HEK293 (cell line): ENCODE measurements at regions not wholly inside any gene's neighbourhood (a gene's known extent, or its start where the extent isn't known, plus 50 kb on each side); places are given as distances from the start of the nearest gene placed in this dataset.

ENCODE experiments used
- CTCF ChIA-PET: fragments of 350-600 bp; formaldehyde crosslinking; extraction: SDS; loops from one replicate; lab custom pipeline; 2021; ENCODE audit warnings: antibody characterized with exemption; lab: Yijun Ruan, JAX
- POLR2A ChIA-PET: fragments of 300-600 bp; formaldehyde crosslinking; extraction: SDS; loops from one replicate; lab custom pipeline; 2020; ENCODE audit warnings: antibody characterized with exemption, inconsistent platforms; lab: Yijun Ruan, JAX
- H3K27ac ChIP-seq: fragments of 200-500 bp; sonication (Bioruptor generic); 2 replicates; pipeline ENCODE4 v1.5.1; 2014; ENCODE audit warnings: low read depth, low read length, control low read depth, inconsistent platforms; ENCODE audit errors: extremely low read depth
- H3K36me3 ChIP-seq, 2 experiments: fragments of 200-500 bp in 1 of 2; sonication (Bioruptor generic) in 1 of 2; 1 replicate in 1 of 2; 2 replicates in 1 of 2; pipeline ENCODE4 v1.5.1; 2014 to 2017; ENCODE audit warnings: inconsistent platforms in 2 of 2, low read length in 2 of 2; ENCODE audit not compliant: control insufficient read depth in 2 of 2, insufficient read depth in 1 of 2
- H3K4me1 ChIP-seq: fragments of 200-500 bp; sonication (Bioruptor generic); 2 replicates; pipeline ENCODE4 v1.5.1; 2014; ENCODE audit warnings: mild to moderate bottlenecking, low read length, inconsistent platforms; ENCODE audit not compliant: control insufficient read depth, insufficient read depth
- H3K4me3 ChIP-seq: 2 replicates; pipeline ENCODE4 v1.5.1; 2011; ENCODE audit warnings: low read depth, mild to moderate bottlenecking, control low read depth, low read length, moderate library complexity
- H3K9me3 ChIP-seq: fragments of 200-500 bp; sonication (Bioruptor generic); 2 replicates; pipeline ENCODE4 v1.5.1; 2014; ENCODE audit warnings: low read depth, low read length, inconsistent platforms; ENCODE audit not compliant: control insufficient read depth, insufficient read depth
- GLI4 ChIP-seq: fragments of 450-650 bp; formaldehyde crosslinking; IDR thresholded peaks from 2 replicates; pipeline ENCODE4 v1.5.1; 2016; ENCODE audit warnings: missing biosample characterization, missing genetic modification characterization
- GLIS2 ChIP-seq: fragments of 450-650 bp; formaldehyde crosslinking; IDR thresholded peaks from 2 replicates; pipeline ENCODE4 v1.5.1; 2016; ENCODE audit warnings: missing biosample characterization, missing genetic modification characterization
- KLF7 ChIP-seq: fragments of 450-650 bp; formaldehyde crosslinking; IDR thresholded peaks from 2 replicates; pipeline ENCODE4 v1.5.1; 2016; ENCODE audit warnings: missing biosample characterization, missing genetic modification characterization, borderline replicate concordance
- TRIM28 ChIP-seq: IDR thresholded peaks from 2 replicates; pipeline ENCODE4 v1.6.1; 2011; ENCODE audit warnings: low read length, control low read depth, borderline replicate concordance
- ZBTB7A ChIP-seq: fragments of 450-650 bp; formaldehyde crosslinking; IDR thresholded peaks from 2 replicates; pipeline ENCODE4 v1.5.1; 2016; ENCODE audit warnings: low read depth, missing biosample characterization, missing genetic modification characterization
- ZFP37 ChIP-seq: fragments of 450-650 bp; formaldehyde crosslinking; IDR thresholded peaks from 2 replicates; pipeline ENCODE4 v1.5.1; 2016; ENCODE audit warnings: missing biosample characterization, missing genetic modification characterization
- ZNF112 ChIP-seq: fragments of 450-650 bp; formaldehyde crosslinking; IDR thresholded peaks from 2 replicates; pipeline ENCODE4 v1.5.0; 2017; ENCODE audit warnings: missing biosample characterization, missing genetic modification characterization
- ZNF140 ChIP-seq: fragments of 450-650 bp; formaldehyde crosslinking; IDR thresholded peaks from 2 replicates; pipeline ENCODE4 v1.5.1; 2016; ENCODE audit warnings: missing biosample characterization, missing genetic modification characterization
- ZNF174 ChIP-seq: fragments of 450-650 bp; formaldehyde crosslinking; IDR thresholded peaks from 2 replicates; pipeline ENCODE4 v1.5.0; 2017; ENCODE audit warnings: missing biosample characterization, mild to moderate bottlenecking, missing genetic modification characterization
- ZNF248 ChIP-seq: fragments of 450-650 bp; formaldehyde crosslinking; IDR thresholded peaks from 2 replicates; pipeline ENCODE4 v1.5.1; 2017; ENCODE audit warnings: missing biosample characterization, missing genetic modification characterization
- ZNF266 ChIP-seq: fragments of 450-650 bp; formaldehyde crosslinking; IDR thresholded peaks from 2 replicates; pipeline ENCODE4 v1.5.1; 2016; ENCODE audit warnings: missing biosample characterization, missing genetic modification characterization, low read depth
- ZNF335 ChIP-seq: fragments of 450-650 bp; formaldehyde crosslinking; conservative IDR thresholded peaks from 2 replicates; pipeline ENCODE4 v1.5.1; 2016; ENCODE audit warnings: missing biosample characterization, missing genetic modification characterization
- ZNF37A ChIP-seq: fragments of 450-650 bp; IDR thresholded peaks from 2 replicates; pipeline ENCODE4 v1.5.1; 2018; ENCODE audit warnings: missing biosample characterization, missing genetic modification characterization
- ZNF426 ChIP-seq: fragments of 450-650 bp; formaldehyde crosslinking; IDR thresholded peaks from 2 replicates; pipeline ENCODE4 v1.5.1; 2017; ENCODE audit warnings: missing biosample characterization, missing genetic modification characterization, mild to moderate bottlenecking, inconsistent platforms, moderate library complexity
- ZNF514 ChIP-seq: fragments of 450-650 bp; formaldehyde crosslinking; IDR thresholded peaks from 2 replicates; pipeline ENCODE4 v1.5.1; 2016; ENCODE audit warnings: missing biosample characterization, missing genetic modification characterization
- ZNF530 ChIP-seq: fragments of 450-650 bp; formaldehyde crosslinking; IDR thresholded peaks from 2 replicates; pipeline ENCODE4 v1.5.1; 2016; ENCODE audit warnings: low read depth, missing biosample characterization, missing genetic modification characterization
- ZNF561 ChIP-seq: fragments of 450-650 bp; IDR thresholded peaks from 2 replicates; pipeline ENCODE4 v1.5.1; 2018; ENCODE audit warnings: missing biosample characterization, missing genetic modification characterization, borderline replicate concordance
- ZNF658 ChIP-seq: fragments of 450-650 bp; formaldehyde crosslinking; IDR thresholded peaks from 2 replicates; pipeline ENCODE4; 2016; ENCODE audit warnings: missing biosample characterization, missing genetic modification characterization
- ZNF664 ChIP-seq: fragments of 450-650 bp; formaldehyde crosslinking; IDR thresholded peaks from 2 replicates; pipeline ENCODE4 v1.5.1; 2016; ENCODE audit warnings: missing biosample characterization, missing genetic modification characterization
- ZNF701 ChIP-seq: fragments of 450-650 bp; formaldehyde crosslinking; IDR thresholded peaks from 2 replicates; pipeline ENCODE4 v1.5.1; 2016; ENCODE audit warnings: missing biosample characterization, missing genetic modification characterization
- TF ChIP-seq, protein P1 (sequence below): fragments of 450-650 bp; formaldehyde crosslinking; IDR thresholded peaks from 2 replicates; pipeline ENCODE4 v1.5.1; 2016; ENCODE audit warnings: missing biosample characterization, missing genetic modification characterization, low read depth
- TF ChIP-seq, protein P2 (sequence below): fragments of 450-650 bp; formaldehyde crosslinking; IDR thresholded peaks from 2 replicates; pipeline ENCODE4 v1.5.1; 2016; ENCODE audit warnings: missing biosample characterization, missing genetic modification characterization
- TF ChIP-seq, protein P3 (sequence below): fragments of 450-650 bp; formaldehyde crosslinking; IDR thresholded peaks from 2 replicates; pipeline ENCODE4 v1.5.1; 2016; ENCODE audit warnings: missing biosample characterization, missing genetic modification characterization

DNA sequence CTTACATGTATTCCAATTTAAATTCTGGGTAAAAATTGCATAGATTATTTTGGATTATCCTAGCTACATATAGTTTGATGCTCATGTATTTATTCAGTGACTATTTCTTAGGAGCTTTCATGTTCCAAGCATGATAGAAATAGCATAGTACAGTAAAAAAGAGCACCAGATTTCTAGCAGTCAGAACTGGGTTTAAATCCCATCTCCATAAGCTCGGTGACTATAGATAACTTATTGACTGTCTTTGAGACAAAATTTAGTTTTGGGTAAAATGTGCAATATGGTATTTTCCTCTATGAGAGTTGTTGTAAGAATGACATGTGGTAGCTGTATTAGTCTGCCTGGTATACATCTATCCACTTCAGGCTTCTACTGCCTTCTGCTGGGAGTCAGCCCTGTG lies 889.6 kb downstream of the DTWD2 start:
- TF ChIP-seq ZFP37 (tag by site-specific recombination): no peak
- no peak overlapping the region for H3K27ac ChIP-seq
- H3K36me3 ChIP-seq: no peaks in the 10 kb centered on the region
- H3K4me1 ChIP-seq: no peaks in the 10 kb centered on the region
- no peak overlapping the region for H3K4me3 ChIP-seq
- ChIA-PET POLR2A (no interaction called here), CTCF (no interaction called here)
- no peaks in the 10 kb centered on the region for H3K9me3 ChIP-seq

DNA sequence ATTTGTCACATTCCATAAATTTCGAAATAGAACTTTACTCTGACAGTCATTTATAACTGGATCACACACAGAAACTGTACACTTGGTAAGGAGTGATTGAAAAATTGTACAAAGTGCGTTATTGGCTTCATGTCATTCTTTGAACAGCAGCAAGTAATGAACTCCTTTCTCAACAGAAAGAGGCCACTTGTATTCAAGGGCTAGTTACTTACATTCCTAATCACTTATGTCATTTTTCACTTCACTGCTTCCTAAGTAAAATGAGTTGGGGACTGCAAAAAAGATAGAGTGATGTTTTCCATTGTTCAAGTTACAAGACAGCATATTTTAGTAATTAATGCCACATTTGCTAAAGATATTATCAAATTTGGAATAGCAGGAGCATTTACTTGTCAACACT lies 893.2 kb downstream of the DTWD2 start:
- Histone ChIP-seq H3K27ac (no peak overlapping the region), H3K36me3 (no peaks in the 10 kb centered on the region), H3K9me3 (no peaks in the 10 kb centered on the region), H3K4me3 (no peak overlapping the region), H3K4me1 (no peaks in the 10 kb centered on the region)
- CTCF ChIA-PET: no interaction called here
- no peak for TF ChIP-seq ZNF664 (tag by site-specific recombination)
- TF ChIP-seq ZNF561 (tag by site-specific recombination): no peak
- no peak for TF ChIP-seq ZNF701 (tag by site-specific recombination)
- TF ChIP-seq, protein P1, sequence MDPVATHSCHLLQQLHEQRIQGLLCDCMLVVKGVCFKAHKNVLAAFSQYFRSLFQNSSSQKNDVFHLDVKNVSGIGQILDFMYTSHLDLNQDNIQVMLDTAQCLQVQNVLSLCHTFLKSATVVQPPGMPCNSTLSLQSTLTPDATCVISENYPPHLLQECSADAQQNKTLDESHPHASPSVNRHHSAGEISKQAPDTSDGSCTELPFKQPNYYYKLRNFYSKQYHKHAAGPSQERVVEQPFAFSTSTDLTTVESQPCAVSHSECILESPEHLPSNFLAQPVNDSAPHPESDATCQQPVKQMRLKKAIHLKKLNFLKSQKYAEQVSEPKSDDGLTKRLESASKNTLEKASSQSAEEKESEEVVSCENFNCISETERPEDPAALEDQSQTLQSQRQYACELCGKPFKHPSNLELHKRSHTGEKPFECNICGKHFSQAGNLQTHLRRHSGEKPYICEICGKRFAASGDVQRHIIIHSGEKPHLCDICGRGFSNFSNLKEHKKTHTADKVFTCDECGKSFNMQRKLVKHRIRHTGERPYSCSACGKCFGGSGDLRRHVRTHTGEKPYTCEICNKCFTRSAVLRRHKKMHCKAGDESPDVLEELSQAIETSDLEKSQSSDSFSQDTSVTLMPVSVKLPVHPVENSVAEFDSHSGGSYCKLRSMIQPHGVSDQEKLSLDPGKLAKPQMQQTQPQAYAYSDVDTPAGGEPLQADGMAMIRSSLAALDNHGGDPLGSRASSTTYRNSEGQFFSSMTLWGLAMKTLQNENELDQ: no peak
- TF ChIP-seq ZNF514 (tag by site-specific recombination): no peak
- TF ChIP-seq ZNF140 (tag by site-specific recombination): no peak
- no peak for TF ChIP-seq KLF7
- TF ChIP-seq ZNF37A (tag by site-specific recombination): no peak
- no peak for TF ChIP-seq ZNF426 (tag by site-specific recombination)
- POLR2A ChIA-PET: no interaction called here

DNA sequence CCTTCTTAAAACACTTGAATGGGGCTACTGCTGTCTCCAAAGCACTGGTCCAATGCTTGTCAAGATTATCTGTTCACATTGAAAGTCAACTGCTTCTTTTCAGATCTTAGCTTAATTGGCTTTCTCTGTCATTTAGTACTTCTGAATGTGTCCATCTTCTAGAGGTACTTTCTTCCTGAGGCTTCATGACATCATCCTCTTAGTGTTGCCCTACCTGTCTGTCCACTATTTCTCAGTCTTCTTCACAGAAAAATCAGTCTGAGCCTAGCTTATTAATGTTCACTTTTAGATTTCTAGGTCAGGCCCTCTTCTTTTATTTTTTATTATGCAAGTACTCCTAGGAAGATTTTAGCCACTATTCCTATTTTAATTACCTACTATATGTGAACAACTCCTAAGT lies 899.9 kb downstream of the DTWD2 start:
- no peak overlapping the region for H3K27ac ChIP-seq
- H3K4me3 ChIP-seq: no peak overlapping the region
- POLR2A ChIA-PET: no interaction called here
- no peaks in the 10 kb centered on the region for H3K36me3 ChIP-seq
- no peaks in the 10 kb centered on the region for H3K4me1 ChIP-seq
- CTCF ChIA-PET: no interaction called here
- no peaks in the 10 kb centered on the region for H3K9me3 ChIP-seq
- TF ChIP-seq ZNF248 (no peak), ZNF658 (tag by site-specific recombination) (no peak), ZNF112 (no peak), ZNF266 (tag by site-specific recombination) (no peak), GLI4 (no peak), GLIS2 (tag by site-specific recombination) (no peak), ZNF174 (tag by site-specific recombination) (no peak), ZNF530 (no peak), ZNF335 (no peak), TRIM28 (no peak), ZBTB7A (tag by site-specific recombination) (no peak)
- TF ChIP-seq, protein P2, sequence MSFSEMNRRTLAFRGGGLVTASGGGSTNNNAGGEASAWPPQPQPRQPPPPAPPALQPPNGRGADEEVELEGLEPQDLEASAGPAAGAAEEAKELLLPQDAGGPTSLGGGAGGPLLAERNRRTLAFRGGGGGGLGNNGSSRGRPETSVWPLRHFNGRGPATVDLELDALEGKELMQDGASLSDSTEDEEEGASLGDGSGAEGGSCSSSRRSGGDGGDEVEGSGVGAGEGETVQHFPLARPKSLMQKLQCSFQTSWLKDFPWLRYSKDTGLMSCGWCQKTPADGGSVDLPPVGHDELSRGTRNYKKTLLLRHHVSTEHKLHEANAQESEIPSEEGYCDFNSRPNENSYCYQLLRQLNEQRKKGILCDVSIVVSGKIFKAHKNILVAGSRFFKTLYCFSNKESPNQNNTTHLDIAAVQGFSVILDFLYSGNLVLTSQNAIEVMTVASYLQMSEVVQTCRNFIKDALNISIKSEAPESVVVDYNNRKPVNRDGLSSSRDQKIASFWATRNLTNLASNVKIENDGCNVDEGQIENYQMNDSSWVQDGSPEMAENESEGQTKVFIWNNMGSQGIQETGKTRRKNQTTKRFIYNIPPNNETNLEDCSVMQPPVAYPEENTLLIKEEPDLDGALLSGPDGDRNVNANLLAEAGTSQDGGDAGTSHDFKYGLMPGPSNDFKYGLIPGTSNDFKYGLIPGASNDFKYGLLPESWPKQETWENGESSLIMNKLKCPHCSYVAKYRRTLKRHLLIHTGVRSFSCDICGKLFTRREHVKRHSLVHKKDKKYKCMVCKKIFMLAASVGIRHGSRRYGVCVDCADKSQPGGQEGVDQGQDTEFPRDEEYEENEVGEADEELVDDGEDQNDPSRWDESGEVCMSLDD: no peak
- TF ChIP-seq, protein P3, sequence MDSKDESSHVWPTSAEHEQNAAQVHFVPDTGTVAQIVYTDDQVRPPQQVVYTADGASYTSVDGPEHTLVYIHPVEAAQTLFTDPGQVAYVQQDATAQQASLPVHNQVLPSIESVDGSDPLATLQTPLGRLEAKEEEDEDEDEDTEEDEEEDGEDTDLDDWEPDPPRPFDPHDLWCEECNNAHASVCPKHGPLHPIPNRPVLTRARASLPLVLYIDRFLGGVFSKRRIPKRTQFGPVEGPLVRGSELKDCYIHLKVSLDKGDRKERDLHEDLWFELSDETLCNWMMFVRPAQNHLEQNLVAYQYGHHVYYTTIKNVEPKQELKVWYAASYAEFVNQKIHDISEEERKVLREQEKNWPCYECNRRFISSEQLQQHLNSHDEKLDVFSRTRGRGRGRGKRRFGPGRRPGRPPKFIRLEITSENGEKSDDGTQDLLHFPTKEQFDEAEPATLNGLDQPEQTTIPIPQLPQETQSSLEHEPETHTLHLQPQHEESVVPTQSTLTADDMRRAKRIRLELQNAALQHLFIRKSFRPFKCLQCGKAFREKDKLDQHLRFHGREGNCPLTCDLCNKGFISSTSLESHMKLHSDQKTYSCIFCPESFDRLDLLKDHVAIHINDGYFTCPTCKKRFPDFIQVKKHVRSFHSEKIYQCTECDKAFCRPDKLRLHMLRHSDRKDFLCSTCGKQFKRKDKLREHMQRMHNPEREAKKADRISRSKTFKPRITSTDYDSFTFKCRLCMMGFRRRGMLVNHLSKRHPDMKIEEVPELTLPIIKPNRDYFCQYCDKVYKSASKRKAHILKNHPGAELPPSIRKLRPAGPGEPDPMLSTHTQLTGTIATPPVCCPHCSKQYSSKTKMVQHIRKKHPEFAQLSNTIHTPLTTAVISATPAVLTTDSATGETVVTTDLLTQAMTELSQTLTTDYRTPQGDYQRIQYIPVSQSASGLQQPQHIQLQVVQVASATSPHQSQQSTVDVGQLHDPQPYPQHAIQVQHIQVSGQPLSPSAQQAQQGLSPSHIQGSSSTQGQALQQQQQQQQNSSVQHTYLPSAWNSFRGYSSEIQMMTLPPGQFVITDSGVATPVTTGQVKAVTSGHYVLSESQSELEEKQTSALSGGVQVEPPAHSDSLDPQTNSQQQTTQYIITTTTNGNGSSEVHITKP: no peak
